A204.1 (cell line): ENCODE measurements at regions not wholly inside any gene's neighbourhood (a gene's known extent, or its start where the extent isn't known, plus 50 kb on each side); places are given as distances from the start of the nearest gene placed in this dataset.
"Not testable (repeated sequence)": the region's sequence is repeated elsewhere in the genome, so short reads cannot be mapped to it uniquely, and the experiment has no call there.

Experiments used
- FAIRE-seq: peaks from 2 replicates; lab custom pipeline; 2012; peaks lifted over from hg19 to GRCh38; lab: Jason Lieb, UNC

GRCh38 chr6:86057293-86057980 lies 414.8 kb upstream of the SYNCRIP start:
- FAIRE-seq = not testable (repeated sequence)

GRCh38 chr6:86045038-86045437 lies 402.4 kb upstream of the SYNCRIP start:
- FAIRE-seq = no peak

DNA sequence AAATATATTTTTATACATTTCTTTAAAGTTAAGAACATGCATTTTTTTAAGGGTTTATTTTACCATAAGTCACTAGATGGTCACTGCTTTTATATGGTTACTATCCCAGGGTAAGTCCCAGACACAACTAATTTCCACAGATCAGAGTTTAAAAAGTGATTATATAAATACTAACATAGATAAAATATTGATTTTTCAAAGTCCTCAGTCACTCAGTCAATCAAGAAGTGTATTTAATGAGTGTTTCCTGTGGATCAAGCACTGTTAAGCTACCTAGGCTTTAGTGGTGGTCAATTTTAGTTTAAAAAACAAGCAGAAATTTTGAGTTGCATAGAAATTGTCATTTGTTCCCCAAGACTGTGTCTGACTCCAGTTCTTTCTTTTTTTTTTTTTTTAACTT lies 399.5 kb upstream of the SYNCRIP start:
- no peak for FAIRE-seq

DNA sequence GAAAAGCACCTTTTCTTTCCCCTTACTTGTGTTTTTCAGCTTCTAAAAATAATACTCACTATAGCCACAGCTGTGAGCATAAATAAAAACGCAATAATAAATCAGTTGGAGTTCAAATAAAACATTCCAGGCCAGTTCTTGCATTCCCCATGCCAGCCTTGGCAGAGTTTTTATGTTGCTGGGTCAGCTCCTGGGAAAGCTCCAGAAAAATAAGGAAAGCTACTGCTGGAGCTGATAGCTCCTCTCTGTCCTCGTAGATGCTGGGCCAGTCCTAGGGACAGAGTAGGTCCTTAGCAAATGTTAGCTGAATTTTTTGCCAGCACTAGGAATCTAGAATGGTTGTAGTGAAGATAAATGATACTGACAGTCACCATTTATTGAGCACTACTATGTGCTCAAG lies 389.0 kb upstream of the SYNCRIP start:
- FAIRE-seq = no peak

- no peak for FAIRE-seq
Measured at GRCh38 chr6:86030875-86031274, 388.2 kb upstream of the SYNCRIP start.

- FAIRE-seq = no peak
Measured at GRCh38 chr6:86028776-86029175, 386.1 kb upstream of the SYNCRIP start.

DNA sequence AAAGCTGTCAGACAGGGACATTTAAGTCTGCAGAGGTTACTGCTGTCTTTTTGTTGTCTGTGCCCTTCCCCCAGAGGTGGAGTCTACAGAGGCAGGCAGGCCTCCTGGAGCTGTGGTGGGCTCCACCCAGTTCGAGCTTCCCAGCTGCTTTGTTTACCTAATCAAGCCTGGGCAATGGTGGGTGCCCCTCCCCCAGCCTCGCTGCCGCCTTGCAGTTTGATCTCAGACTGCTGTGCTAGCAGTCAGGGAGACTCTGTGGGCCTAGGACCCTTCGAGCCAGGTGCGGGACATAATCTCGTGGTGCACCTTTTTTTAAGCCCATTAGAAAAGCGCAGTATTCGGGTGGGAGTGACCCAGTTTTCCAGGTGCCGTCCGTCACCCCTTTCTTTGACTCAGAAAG lies 384.2 kb upstream of the SYNCRIP start:
- not testable (repeated sequence) for FAIRE-seq

DNA sequence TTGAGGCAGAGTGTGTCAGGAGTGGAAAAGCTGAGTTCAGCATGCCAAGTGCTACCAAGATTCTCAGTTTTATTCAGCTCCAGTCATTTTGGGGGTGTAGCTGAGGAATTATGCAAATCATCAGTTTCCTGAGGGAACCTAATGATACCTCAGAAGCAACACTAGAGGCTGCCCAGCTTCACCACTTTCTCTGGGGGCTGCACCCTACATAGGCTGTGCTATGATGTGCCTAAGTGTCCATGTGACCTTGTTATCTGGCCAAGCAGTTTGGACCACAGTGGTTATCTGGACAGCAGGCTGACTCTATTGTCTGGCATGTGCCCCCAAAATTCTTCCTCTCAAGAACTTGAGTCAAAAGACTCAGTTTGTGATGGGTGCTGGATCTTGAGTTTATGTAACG lies 374.6 kb upstream of the SYNCRIP start:
- no peak for FAIRE-seq

- no peak for FAIRE-seq
Measured at GRCh38 chr6:86016567-86016966, 373.9 kb upstream of the SYNCRIP start.

GRCh38 chr6:86016077-86016476 lies 373.4 kb upstream of the SYNCRIP start:
- no peak for FAIRE-seq

DNA sequence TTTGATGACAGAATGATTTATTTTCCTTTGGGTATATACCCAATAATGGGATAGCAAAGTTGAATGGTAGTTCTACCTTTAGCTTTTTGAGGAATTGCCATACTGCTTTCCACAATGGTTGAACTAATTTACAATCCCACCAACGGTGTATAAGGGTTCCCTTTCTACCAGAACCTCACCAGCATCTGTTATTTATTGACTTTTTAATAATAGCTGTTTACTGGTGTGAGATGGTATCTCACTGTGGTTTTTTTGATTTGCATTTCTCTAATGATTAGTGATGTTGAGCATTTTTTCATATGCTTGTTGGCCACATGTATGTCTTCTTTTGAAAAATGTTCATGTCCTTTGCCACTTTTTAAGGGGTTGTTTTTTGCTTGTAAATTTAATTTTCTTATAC lies 370.3 kb upstream of the SYNCRIP start:
- not testable (repeated sequence) for FAIRE-seq

DNA sequence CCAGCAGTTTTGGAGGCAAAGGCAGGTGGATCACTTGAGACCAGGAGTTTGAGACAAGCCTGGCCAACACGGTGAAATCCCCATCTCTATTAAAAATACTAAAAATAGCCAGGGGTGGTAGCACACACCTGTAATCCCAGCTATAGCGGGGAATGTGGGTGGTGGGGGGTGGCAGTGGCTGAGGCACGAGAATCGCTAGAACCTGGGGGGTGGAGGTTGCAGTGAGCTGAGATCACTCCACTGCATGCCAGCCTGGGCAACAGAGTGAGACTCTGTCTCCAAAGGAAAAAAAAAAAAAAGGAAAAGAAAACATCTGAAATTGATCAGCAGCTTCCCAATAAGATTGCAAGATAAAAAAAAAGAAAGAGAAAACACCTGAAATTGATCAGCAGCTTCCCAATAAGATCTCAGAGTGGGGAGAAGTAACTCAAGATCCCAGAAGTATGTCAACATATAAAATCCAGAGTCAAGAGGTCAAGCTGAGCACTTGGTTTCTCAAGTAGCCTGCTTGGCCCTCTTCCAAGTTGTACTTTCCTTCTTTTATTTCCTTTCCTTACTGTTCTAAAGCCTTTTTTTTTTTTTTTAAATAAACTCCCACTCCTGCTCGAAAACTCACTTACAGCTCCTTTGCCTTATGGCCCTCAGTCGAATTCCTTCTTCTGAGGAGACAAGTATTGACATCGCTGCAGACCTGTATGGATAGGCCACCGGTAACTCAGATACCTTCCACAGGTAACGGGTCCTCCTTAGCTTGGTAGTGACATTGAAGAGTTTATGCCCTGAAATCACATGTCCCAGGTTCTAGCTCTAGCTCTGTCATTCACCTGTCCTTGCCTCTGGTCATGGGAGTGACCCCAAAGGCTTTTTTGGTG lies 368.5 kb upstream of the SYNCRIP start:
- no peak for FAIRE-seq

- FAIRE-seq = no peak
Measured at GRCh38 chr6:85997206-85997605, 354.5 kb upstream of the SYNCRIP start.

GRCh38 chr6:85996034-85996375 lies 353.3 kb upstream of the SYNCRIP start:
- FAIRE-seq = no peak

- no peak for FAIRE-seq
Measured at GRCh38 chr6:85995339-85996033, 352.8 kb upstream of the SYNCRIP start.

GRCh38 chr6:85986681-85987080 lies 344.0 kb upstream of the SYNCRIP start:
- FAIRE-seq = no peak

DNA sequence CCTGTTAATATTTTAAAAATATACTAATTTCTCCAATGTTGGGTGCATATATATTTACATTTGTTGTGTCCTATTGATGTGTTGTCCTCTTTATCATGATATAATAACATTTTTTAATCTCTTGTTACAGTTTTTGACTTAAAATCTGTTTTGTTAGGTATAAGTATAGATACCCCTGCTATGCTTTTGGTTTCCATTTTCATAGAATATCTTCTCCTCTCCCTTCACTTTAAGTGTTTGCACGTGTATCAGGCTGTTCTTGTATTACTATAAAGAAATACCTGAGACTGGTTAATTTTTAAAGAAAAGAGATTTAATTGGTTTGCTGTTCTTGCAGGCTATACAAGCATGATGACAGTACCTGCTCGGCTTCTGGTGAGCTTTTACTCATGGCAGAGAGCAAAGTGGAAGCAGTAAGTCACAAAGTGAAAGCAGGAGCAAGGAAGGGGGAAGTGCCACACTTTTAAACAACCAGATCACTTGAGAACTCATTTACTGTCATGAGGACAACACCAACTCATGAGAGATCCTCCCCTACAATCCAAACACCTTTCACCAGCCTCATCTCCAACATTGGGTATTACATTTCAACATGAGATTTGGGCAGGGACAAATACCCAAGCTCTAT lies 340.5 kb upstream of the SYNCRIP start:
- FAIRE-seq = no peak

- FAIRE-seq = no peak
Measured at GRCh38 chr6:85977661-85978060, 335.0 kb upstream of the SYNCRIP start.

DNA sequence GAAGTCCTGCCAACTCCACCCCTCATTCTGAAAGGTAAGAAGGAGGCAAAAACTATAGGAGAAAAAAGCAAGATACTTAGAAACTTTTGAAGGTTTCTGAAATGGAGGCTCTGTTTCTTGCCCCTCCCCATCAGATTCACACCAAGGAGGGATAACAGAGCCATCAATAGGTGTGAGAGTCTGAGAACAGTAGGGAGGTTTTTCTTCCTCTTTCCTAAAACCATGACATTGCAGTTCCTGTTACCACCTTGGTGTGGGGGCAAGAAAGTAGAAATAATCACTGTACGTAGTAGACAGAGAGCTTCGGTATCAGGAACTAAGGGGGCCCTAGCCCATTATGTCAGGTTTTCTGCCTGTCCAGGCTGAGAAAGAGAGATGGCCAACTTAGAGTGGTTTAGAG lies 333.3 kb upstream of the SYNCRIP start:
- FAIRE-seq = no peak

DNA sequence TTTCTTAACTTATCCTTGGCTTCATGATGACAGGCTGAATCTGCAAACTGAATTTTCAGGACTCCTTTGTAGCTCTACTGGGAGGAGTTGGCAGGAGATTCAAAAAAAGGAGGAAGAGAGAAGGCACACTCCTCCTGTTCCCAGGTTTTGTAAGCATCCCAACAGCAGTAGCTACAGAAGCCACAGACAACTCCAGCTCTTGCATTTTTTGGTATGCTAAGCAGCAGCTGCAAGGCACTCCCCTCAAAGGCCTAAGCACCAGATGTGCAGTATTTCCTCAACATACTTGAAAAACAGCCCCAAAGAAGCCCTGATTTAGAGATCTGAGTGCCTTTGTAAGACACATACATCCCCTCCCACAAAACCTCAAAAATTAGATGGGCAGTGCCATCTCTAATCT lies 328.6 kb upstream of the SYNCRIP start:
- FAIRE-seq = no peak

DNA sequence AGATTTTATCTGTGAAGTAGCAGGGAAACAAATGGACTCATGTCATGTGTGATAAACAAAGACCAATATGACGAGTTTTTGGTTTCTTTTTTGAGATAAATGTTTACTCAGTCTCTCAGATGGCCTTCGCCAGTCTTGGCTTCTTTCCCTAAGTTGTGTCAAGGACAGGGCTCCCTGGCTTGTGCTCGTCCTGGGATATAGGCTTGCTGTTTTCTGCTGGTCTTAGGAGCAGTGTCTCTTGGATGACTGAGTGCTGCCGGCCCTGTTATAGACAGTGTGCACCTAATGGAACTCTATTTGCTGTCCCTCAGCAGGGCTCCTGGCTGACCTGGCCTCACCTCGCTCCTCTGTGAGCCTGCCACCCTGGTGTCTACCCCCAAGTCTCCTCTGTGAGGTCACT lies 324.1 kb upstream of the SYNCRIP start:
- FAIRE-seq = no peak

- FAIRE-seq = no peak
Measured at GRCh38 chr6:85961746-85962145, 319.1 kb upstream of the SYNCRIP start.

GRCh38 chr6:85961125-85961524 lies 318.4 kb upstream of the SYNCRIP start:
- FAIRE-seq = no peak
